ENCODE measurements at regions not wholly inside any gene's neighbourhood (a gene's known extent, or its start where the extent isn't known, plus 50 kb on each side); places are given as distances from the start of the nearest gene placed in this dataset.

GRCh38 chr18:49666045-49666775, 104.4 kb downstream of the LIPG start:
- H3K4me3 ChIP-seq (replicated peaks; ENCODE audit: low read depth, low read length), result no peak overlapping the region
- TF ChIP-seq, protein P1, sequence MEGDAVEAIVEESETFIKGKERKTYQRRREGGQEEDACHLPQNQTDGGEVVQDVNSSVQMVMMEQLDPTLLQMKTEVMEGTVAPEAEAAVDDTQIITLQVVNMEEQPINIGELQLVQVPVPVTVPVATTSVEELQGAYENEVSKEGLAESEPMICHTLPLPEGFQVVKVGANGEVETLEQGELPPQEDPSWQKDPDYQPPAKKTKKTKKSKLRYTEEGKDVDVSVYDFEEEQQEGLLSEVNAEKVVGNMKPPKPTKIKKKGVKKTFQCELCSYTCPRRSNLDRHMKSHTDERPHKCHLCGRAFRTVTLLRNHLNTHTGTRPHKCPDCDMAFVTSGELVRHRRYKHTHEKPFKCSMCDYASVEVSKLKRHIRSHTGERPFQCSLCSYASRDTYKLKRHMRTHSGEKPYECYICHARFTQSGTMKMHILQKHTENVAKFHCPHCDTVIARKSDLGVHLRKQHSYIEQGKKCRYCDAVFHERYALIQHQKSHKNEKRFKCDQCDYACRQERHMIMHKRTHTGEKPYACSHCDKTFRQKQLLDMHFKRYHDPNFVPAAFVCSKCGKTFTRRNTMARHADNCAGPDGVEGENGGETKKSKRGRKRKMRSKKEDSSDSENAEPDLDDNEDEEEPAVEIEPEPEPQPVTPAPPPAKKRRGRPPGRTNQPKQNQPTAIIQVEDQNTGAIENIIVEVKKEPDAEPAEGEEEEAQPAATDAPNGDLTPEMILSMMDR (IDR thresholded peaks at IDR 0.05; ENCODE audit: low read length, missing control alignments), result no peak
- DNase-seq (ENCODE audit: low read depth), result peak; percentile 57

- DNase-seq (ENCODE audit: low read depth), result peak; percentile 85
- H3K4me3 ChIP-seq (replicated peaks; ENCODE audit: low read depth, low read length), result no peak overlapping the region
- TF ChIP-seq, protein P1 (IDR thresholded peaks at IDR 0.05; ENCODE audit: low read length, missing control alignments), result no peak
These were observed 102.3 kb downstream of the LIPG start for GRCh38 chr18:49663899-49664890.

GRCh38 chr18:49662506-49662905, 100.6 kb downstream of the LIPG start:
- TF ChIP-seq, protein P1 (IDR thresholded peaks at IDR 0.05; ENCODE audit: low read length, missing control alignments), result no peak
- no peak overlapping the region for H3K4me3 ChIP-seq (replicated peaks; ENCODE audit: low read depth, low read length)
- DNase-seq (ENCODE audit: low read depth), result no peak

- no peak overlapping the region for H3K4me3 ChIP-seq (replicated peaks; ENCODE audit: low read depth, low read length)
- DNase-seq (ENCODE audit: low read depth), result no peak
- TF ChIP-seq, protein P1 (IDR thresholded peaks at IDR 0.05; ENCODE audit: low read length, missing control alignments), result no peak
These were observed 97.1 kb downstream of the LIPG start for GRCh38 chr18:49658823-49659404.

- no peak for DNase-seq (ENCODE audit: low read depth)
- H3K4me3 ChIP-seq (replicated peaks; ENCODE audit: low read depth, low read length), result no peak overlapping the region
- TF ChIP-seq, protein P1 (IDR thresholded peaks at IDR 0.05; ENCODE audit: low read length, missing control alignments), result no peak
These were observed 94.3 kb downstream of the LIPG start for GRCh38 chr18:49656073-49656692.

GRCh38 chr18:49655266-49656072, 93.6 kb downstream of the LIPG start:
- no peak overlapping the region for H3K4me3 ChIP-seq (replicated peaks; ENCODE audit: low read depth, low read length)
- DNase-seq (ENCODE audit: low read depth), result no peak
- TF ChIP-seq, protein P1 (IDR thresholded peaks at IDR 0.05; ENCODE audit: low read length, missing control alignments), result no peak
